ENCODE measurements at regions not wholly inside any gene's neighbourhood (a gene's known extent, or its start where the extent isn't known, plus 50 kb on each side); places are given as distances from the start of the nearest gene placed in this dataset.
"Not testable (repeated sequence)": the region's sequence is repeated elsewhere in the genome, so short reads cannot be mapped to it uniquely, and the experiment has no call there.

DNA sequence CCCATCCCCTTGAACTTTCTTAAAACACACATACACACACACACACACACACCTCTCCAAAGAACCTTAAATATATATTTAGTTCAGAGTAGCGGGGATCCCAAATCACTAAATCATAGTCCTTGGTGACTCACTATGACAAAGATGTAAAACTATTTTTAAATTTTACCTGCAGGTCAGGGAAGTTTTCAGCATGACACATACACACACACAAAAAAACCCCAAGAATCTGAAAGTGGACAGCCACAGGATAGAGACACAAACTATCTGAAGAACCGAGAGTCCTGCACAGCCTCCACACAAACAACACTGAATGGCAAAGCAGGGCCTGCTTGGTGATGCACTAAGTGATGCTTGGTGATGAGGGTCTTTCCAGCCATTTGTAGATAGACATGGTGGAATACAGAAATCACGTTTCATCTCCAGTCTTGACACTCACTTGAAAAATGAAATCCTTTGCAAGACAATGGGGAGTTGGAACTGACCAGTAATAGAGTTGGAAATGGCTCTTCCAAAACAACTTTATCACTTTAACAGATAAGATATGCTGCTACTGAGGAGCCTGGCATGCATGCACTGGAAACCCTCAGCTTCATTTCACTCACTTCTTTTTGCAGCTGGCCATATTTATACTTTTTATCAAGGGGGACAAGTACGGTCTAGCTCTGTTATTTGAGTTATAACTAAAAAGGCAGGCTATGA is 307.3 kb downstream of the RAPGEF2 start:
- H3K27ac ChIP-seq: no peak overlapping the region
- TF ChIP-seq, protein P1, sequence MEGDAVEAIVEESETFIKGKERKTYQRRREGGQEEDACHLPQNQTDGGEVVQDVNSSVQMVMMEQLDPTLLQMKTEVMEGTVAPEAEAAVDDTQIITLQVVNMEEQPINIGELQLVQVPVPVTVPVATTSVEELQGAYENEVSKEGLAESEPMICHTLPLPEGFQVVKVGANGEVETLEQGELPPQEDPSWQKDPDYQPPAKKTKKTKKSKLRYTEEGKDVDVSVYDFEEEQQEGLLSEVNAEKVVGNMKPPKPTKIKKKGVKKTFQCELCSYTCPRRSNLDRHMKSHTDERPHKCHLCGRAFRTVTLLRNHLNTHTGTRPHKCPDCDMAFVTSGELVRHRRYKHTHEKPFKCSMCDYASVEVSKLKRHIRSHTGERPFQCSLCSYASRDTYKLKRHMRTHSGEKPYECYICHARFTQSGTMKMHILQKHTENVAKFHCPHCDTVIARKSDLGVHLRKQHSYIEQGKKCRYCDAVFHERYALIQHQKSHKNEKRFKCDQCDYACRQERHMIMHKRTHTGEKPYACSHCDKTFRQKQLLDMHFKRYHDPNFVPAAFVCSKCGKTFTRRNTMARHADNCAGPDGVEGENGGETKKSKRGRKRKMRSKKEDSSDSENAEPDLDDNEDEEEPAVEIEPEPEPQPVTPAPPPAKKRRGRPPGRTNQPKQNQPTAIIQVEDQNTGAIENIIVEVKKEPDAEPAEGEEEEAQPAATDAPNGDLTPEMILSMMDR (conservative IDR thresholded peaks at IDR 0.05): no peak

DNA sequence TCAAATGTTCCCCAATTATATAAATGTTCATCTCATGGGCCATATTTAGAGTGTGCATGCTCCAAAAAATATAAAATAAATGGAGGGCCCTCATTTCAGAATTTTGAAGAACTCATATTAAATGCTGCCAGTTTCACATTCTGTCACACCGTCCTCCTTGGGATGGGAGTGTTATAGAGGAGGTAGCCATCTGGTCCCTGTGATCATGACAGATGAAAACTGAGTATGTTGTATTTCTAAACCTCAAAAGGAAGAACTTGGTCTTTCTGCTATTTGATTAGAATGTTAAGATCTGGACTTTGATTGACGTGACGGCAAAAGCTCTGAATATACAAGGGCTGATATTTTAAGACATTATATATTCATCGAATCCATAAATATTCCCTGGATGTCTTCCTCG is 308.0 kb downstream of the RAPGEF2 start:
- TF ChIP-seq, protein P1 (conservative IDR thresholded peaks at IDR 0.05): no peak
- H3K27ac ChIP-seq: no peak overlapping the region

DNA sequence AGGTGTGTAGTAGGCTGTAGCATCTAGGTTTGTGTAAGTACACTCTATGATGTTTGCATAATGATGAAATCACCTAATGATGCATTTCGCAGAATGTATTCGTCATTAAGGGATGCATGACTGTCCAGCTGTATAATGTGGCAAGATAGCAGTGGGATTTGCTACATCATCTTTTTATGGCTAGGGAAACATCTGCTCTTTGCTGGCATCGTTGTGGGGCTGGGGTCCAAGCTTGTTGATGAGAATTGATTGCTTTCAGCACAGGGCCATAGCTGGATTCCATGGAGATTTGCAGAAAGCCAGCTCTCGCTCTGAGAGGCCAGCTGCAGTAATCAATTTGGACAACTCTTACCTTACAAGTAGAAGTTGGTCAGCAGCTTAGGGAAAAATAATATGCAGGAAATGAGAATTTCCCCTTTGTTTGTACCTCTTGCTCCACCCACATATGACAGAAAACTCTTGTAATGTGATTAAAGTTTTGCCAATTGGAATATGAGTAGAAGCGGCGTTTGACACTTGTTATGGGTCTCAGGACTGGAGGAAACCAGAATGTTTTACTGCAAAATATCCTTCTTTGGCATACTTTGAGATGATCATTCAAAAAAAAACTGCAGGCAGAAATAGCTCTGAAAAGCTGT is 310.5 kb downstream of the RAPGEF2 start:
- no peak overlapping the region for H3K27ac ChIP-seq
- TF ChIP-seq, protein P1 (conservative IDR thresholded peaks at IDR 0.05): no peak

DNA sequence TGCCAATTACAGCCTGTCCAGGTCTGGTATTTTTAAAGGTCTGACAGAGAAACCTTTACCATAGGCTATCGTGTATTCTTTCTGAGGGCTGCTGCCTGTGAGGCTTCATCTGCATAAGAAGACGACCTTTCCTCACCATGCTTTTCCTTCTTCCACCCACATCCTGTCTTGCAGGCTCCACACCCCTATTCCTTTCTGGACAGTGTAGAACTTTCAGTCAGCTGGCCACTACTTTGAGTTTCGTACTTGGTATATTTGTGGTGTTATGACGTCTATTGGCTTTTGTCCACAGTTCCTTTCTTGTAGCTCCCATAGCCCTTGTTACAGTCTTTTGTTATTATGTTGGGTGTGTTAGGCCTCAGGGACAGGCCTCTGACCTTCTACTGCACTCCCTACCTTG is 311.4 kb downstream of the RAPGEF2 start:
- TF ChIP-seq, protein P1 (conservative IDR thresholded peaks at IDR 0.05): no peak
- H3K27ac ChIP-seq: no peak overlapping the region

DNA sequence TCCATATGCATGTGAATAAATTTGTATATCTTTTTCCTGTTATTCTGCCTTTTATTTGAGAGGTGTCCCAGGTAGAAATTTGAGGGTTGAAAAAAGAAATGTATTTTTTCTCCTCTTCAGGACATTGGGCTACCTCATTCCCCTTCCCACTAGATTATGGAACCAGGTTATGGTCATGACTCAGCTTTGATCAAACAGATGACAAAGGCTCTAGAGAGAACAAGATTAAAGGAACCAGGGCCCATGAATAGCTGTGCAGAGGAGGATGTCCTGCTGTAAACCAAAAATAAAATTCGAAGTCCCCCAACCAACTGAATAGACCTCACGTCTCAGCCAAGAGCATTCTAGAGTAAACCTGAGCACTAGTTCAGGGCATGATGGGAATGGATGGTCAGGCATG is 313.2 kb downstream of the RAPGEF2 start:
- TF ChIP-seq, protein P1 (conservative IDR thresholded peaks at IDR 0.05): no peak
- H3K27ac ChIP-seq: no peak overlapping the region

DNA sequence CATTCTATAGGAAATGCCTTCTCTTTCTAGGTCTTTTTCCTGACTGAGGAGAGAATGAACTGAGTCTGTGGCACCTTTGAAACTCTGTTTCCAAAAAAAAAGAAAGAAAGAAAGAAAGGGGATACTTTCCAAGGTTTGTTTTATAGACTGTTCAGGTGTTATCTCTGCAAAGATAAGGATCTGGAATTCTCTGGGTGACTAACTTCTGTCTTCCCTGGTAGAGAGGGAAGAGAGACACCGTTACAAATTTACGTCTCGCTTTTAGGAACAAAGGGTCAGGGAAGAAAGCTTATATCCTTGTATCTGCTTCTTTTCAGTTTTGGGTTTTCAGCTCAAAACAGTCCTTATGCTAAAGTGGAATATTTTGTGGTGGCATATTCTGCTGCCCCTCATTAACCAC is 314.1 kb downstream of the RAPGEF2 start:
- no peak overlapping the region for H3K27ac ChIP-seq
- TF ChIP-seq, protein P1 (conservative IDR thresholded peaks at IDR 0.05): no peak

DNA sequence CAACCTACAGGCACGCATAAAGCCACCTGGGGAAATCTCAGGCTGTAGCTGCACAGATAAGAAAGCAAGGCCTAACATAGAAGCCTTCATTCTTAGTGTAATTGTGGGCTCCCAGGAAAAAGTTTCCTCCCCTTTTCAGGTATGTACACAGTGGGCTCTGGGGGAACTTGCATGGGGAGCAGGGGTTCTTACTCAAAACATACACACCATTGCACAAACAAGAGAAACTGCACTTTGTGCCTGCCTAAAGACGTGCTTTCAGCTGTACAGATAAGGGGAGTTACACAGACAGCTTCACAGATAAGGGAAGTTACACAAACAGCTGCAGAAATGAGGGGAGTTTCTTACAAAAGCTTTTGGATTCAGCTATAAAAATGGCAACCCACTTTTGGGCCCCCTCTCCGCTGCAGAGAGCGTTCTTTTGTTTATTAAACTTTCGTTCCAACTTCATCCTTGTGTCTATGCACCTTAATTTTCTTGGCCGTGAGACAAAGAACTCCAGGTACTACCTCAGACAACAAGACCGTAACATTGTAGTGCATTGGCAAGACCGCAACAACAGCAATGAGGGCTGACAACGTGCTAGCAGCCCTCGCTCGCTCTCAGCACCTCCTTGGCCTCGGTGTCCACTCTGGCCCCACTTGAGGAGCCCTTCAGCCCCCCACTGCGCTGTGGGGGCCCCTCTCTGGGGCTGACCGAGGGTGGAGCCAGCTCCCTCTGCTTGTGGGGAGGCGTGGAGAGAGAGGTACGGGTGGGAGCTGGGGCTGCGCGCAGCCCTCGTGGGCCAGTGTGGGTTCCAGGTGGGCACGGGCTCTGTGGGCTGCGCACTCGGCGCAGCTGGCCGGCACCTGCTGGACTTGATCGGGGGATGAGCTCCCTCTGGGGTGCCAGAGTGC is 317.5 kb downstream of the RAPGEF2 start:
- no peak overlapping the region for H3K27ac ChIP-seq
- TF ChIP-seq, protein P1 (conservative IDR thresholded peaks at IDR 0.05): no peak

DNA sequence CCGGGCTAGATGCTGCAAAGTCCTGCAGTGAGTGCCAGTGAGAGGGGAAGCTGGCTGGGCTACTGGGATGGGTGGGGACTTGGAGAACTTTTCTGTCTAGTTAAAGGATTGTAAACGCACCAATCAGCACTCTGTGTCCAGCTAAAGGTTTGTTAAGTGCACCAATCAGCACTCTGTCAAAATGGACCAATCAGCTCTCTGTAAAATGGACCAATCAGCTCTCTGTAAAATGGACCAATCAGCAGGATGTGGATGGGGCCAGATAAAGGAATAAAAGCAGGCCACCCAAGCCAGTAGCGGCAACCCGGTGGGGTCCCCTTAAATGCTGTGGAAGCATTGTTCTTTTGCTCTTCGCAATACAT is 318.2 kb downstream of the RAPGEF2 start:
- H3K27ac ChIP-seq: not testable (repeated sequence)
